ENCODE measurements at regions not wholly inside any gene's neighbourhood (a gene's known extent, or its start where the extent isn't known, plus 50 kb on each side); places are given as distances from the start of the nearest gene placed in this dataset.

GRCh38 chr20:22339946-22340345, 244.4 kb downstream of the FOXA2 start:
- Histone ChIP-seq H3K27ac (no peak overlapping the region), H3K27me3 (no peaks in the 10 kb centered on the region), H3K4me1 (no peaks in the 10 kb centered on the region), H3K4me3 (no peak overlapping the region), H3K9me3 (no peaks in the 10 kb centered on the region), H3K36me3 (no peaks in the 10 kb centered on the region)
- TF ChIP-seq CTCF (IDR thresholded peaks at IDR 0.05) (no peak), POLR2A (IDR thresholded peaks at IDR 0.05) (no peak), EP300 (IDR thresholded peaks at IDR 0.05) (no peak)
- WGBS, 2 donors: 53 to 61% methylated on average over 5 of the region's 5 CpGs
- DNase-seq (ENCODE audit: low spot score in 2 of 2): no peak

- H3K36me3 ChIP-seq: no peaks in the 10 kb centered on the region
- H3K4me3 ChIP-seq: no peak overlapping the region
- H3K4me1 ChIP-seq: no peaks in the 10 kb centered on the region
- H3K9me3 ChIP-seq: no peaks in the 10 kb centered on the region
- no peaks in the 10 kb centered on the region for H3K27me3 ChIP-seq
- TF ChIP-seq CTCF (IDR thresholded peaks at IDR 0.05) (peak; percentile 45 to 78 (median 61)), EP300 (IDR thresholded peaks at IDR 0.05) (no peak)
- DNase-seq (ENCODE audit: low spot score in 2 of 2): peak in 1 of 2 donors; percentile 84
- whole genome bisulfite sequencing, 2 donors: 29 to 33% methylated on average over 12 of the region's 12 CpGs
- H3K27ac ChIP-seq: no peak overlapping the region
Measured at GRCh38 chr20:22339091-22339881, 245.1 kb downstream of the FOXA2 start.

- H3K4me3 ChIP-seq: no peak overlapping the region
- no peak for TF ChIP-seq EP300 (IDR thresholded peaks at IDR 0.05)
- no peak for TF ChIP-seq POLR2A (IDR thresholded peaks at IDR 0.05)
- TF ChIP-seq CTCF (IDR thresholded peaks at IDR 0.05): no peak
- no peaks in the 10 kb centered on the region for H3K36me3 ChIP-seq
- no peaks in the 10 kb centered on the region for H3K4me1 ChIP-seq
- no peak overlapping the region for H3K27ac ChIP-seq
- no peaks in the 10 kb centered on the region for H3K9me3 ChIP-seq
- no peak for DNase-seq (ENCODE audit: low spot score in 2 of 2)
- peaks cover 0 to 4% of the 10 kb centered on the region in 2 donors for H3K27me3 ChIP-seq
- 61 to 63% methylated on average over 6 of the region's 6 CpGs for WGBS, 2 donors
Measured at GRCh38 chr20:22338140-22338708, 246.1 kb downstream of the FOXA2 start.

GRCh38 chr20:22335210-22335609, 249.2 kb downstream of the FOXA2 start:
- 64 to 67% methylated on average over 4 of the region's 4 CpGs for WGBS, 2 donors
- DNase-seq (ENCODE audit: low spot score in 2 of 2): no peak
- H3K36me3 ChIP-seq: no peaks in the 10 kb centered on the region
- no peaks in the 10 kb centered on the region for H3K4me1 ChIP-seq
- no peak overlapping the region for H3K27ac ChIP-seq
- no peak overlapping the region for H3K4me3 ChIP-seq
- H3K9me3 ChIP-seq: no peaks in the 10 kb centered on the region
- TF ChIP-seq EP300 (IDR thresholded peaks at IDR 0.05) (no peak), CTCF (IDR thresholded peaks at IDR 0.05) (no peak), POLR2A (IDR thresholded peaks at IDR 0.05) (no peak)
- peaks cover 0 to 4% of the 10 kb centered on the region in 2 donors for H3K27me3 ChIP-seq

GRCh38 chr20:22333885-22334545, 250.4 kb downstream of the FOXA2 start:
- no peaks in the 10 kb centered on the region for H3K9me3 ChIP-seq
- 38 to 39% methylated on average over 19 of the region's 19 CpGs for WGBS, 2 donors
- TF ChIP-seq CTCF (IDR thresholded peaks at IDR 0.05): peak; percentile 42 to 65 (median 59)
- no peak for TF ChIP-seq EP300 (IDR thresholded peaks at IDR 0.05)

More at GRCh38 chr20:22333885-22334545, 250.4 kb downstream of the FOXA2 start:
- Histone ChIP-seq H3K36me3 (no peaks in the 10 kb centered on the region), H3K4me1 (no peaks in the 10 kb centered on the region), H3K4me3 (no peak overlapping the region), H3K27me3 (peaks cover 0 to 4% of the 10 kb centered on the region in 2 donors), H3K27ac (no peak overlapping the region)
- peak; percentile 18 to 37 for DNase-seq (ENCODE audit: low spot score in 2 of 2)
